ENCODE measurements at regions not wholly inside any gene's neighbourhood (a gene's known extent, or its start where the extent isn't known, plus 50 kb on each side); places are given as distances from the start of the nearest gene placed in this dataset.

- Histone ChIP-seq H3K36me3 (ENCODE audit: insufficient read depth, low read length) (no peaks in the 10 kb centered on the region), H3K4me3 (ENCODE audit: low read length) (no peak overlapping the region), H3K4me1 (ENCODE audit: insufficient read depth, low read length) (peaks cover 26% of the 10 kb centered on the region), H3K27ac (ENCODE audit: low read depth, low read length) (no peak overlapping the region), H3K9me3 (ENCODE audit: insufficient read depth, low read depth, low read length) (no peaks in the 10 kb centered on the region), H3K9ac (ENCODE audit: low read depth, low read length) (no peak overlapping the region), H3K27me3 (ENCODE audit: insufficient read depth, low read length) (no peaks in the 10 kb centered on the region)
- WGBS: 93% methylated on average over 5 of the region's 5 CpGs
Measured at GRCh38 chr6:149230712-149231460, 86.6 kb upstream of the TAB2 start.

GRCh38 chr6:149231778-149232177 is 85.7 kb upstream of the TAB2 start:
- no peaks in the 10 kb centered on the region for H3K27me3 ChIP-seq (ENCODE audit: insufficient read depth, low read length)
- no peak overlapping the region for H3K27ac ChIP-seq (ENCODE audit: low read depth, low read length)
- no peaks in the 10 kb centered on the region for H3K9me3 ChIP-seq (ENCODE audit: insufficient read depth, low read depth, low read length)
- 84% methylated on average over 7 of the region's 7 CpGs for WGBS
- no peaks in the 10 kb centered on the region for H3K36me3 ChIP-seq (ENCODE audit: insufficient read depth, low read length)
- peaks cover 26% of the 10 kb centered on the region for H3K4me1 ChIP-seq (ENCODE audit: insufficient read depth, low read length)
- H3K9ac ChIP-seq (ENCODE audit: low read depth, low read length): no peak overlapping the region
- no peak overlapping the region for H3K4me3 ChIP-seq (ENCODE audit: low read length)

- Histone ChIP-seq H3K9ac (ENCODE audit: low read depth, low read length) (no peak overlapping the region), H3K27me3 (ENCODE audit: insufficient read depth, low read length) (no peaks in the 10 kb centered on the region), H3K4me1 (ENCODE audit: insufficient read depth, low read length) (peaks cover 23% of the 10 kb centered on the region), H3K9me3 (ENCODE audit: insufficient read depth, low read depth, low read length) (no peaks in the 10 kb centered on the region), H3K4me3 (ENCODE audit: low read length) (no peak overlapping the region), H3K36me3 (ENCODE audit: insufficient read depth, low read length) (no peaks in the 10 kb centered on the region), H3K27ac (ENCODE audit: low read depth, low read length) (peak overlapping the region; percentile 33; the same call in 1 of the 2 replicates)
- WGBS: 81% methylated on average over 7 of the region's 7 CpGs
Measured at GRCh38 chr6:149233056-149233715, 84.3 kb upstream of the TAB2 start.

GRCh38 chr6:149234051-149234962 is 83.2 kb upstream of the TAB2 start:
- no peaks in the 10 kb centered on the region for H3K27me3 ChIP-seq (ENCODE audit: insufficient read depth, low read length)
- peaks cover 21% of the 10 kb centered on the region for H3K4me1 ChIP-seq (ENCODE audit: insufficient read depth, low read length)
- no peak overlapping the region for H3K9ac ChIP-seq (ENCODE audit: low read depth, low read length)
- no peak overlapping the region for H3K4me3 ChIP-seq (ENCODE audit: low read length)
- no peak overlapping the region for H3K27ac ChIP-seq (ENCODE audit: low read depth, low read length)
- no peaks in the 10 kb centered on the region for H3K9me3 ChIP-seq (ENCODE audit: insufficient read depth, low read depth, low read length)
- H3K36me3 ChIP-seq (ENCODE audit: insufficient read depth, low read length): no peaks in the 10 kb centered on the region
- 89% methylated on average over 3 of the region's 7 CpGs for WGBS

- WGBS: 88% methylated on average over 3 of the region's 3 CpGs
- peaks cover 21% of the 10 kb centered on the region for H3K4me1 ChIP-seq (ENCODE audit: insufficient read depth, low read length)
- no peak overlapping the region for H3K27ac ChIP-seq (ENCODE audit: low read depth, low read length)
- no peaks in the 10 kb centered on the region for H3K9me3 ChIP-seq (ENCODE audit: insufficient read depth, low read depth, low read length)
- no peak overlapping the region for H3K9ac ChIP-seq (ENCODE audit: low read depth, low read length)
- H3K36me3 ChIP-seq (ENCODE audit: insufficient read depth, low read length): no peaks in the 10 kb centered on the region
- no peak overlapping the region for H3K4me3 ChIP-seq (ENCODE audit: low read length)
- no peaks in the 10 kb centered on the region for H3K27me3 ChIP-seq (ENCODE audit: insufficient read depth, low read length)
Measured at GRCh38 chr6:149235130-149235561, 82.4 kb upstream of the TAB2 start.

- H3K27ac ChIP-seq (ENCODE audit: low read depth, low read length): no peak overlapping the region
- no peak overlapping the region for H3K4me3 ChIP-seq (ENCODE audit: low read length)
- H3K4me1 ChIP-seq (ENCODE audit: insufficient read depth, low read length): peaks cover 21% of the 10 kb centered on the region
- no peaks in the 10 kb centered on the region for H3K9me3 ChIP-seq (ENCODE audit: insufficient read depth, low read depth, low read length)
- no peak overlapping the region for H3K9ac ChIP-seq (ENCODE audit: low read depth, low read length)
- no peaks in the 10 kb centered on the region for H3K27me3 ChIP-seq (ENCODE audit: insufficient read depth, low read length)
- H3K36me3 ChIP-seq (ENCODE audit: insufficient read depth, low read length): no peaks in the 10 kb centered on the region
Measured at GRCh38 chr6:149236589-149236988, 80.9 kb upstream of the TAB2 start.

GRCh38 chr6:149237464-149237863 is 80.0 kb upstream of the TAB2 start:
- Histone ChIP-seq H3K9me3 (ENCODE audit: insufficient read depth, low read depth, low read length) (no peaks in the 10 kb centered on the region), H3K4me3 (ENCODE audit: low read length) (no peak overlapping the region), H3K4me1 (ENCODE audit: insufficient read depth, low read length) (peaks cover 21% of the 10 kb centered on the region), H3K9ac (ENCODE audit: low read depth, low read length) (no peak overlapping the region), H3K27ac (ENCODE audit: low read depth, low read length) (no peak overlapping the region), H3K36me3 (ENCODE audit: insufficient read depth, low read length) (no peaks in the 10 kb centered on the region), H3K27me3 (ENCODE audit: insufficient read depth, low read length) (no peaks in the 10 kb centered on the region)
- WGBS: 91% methylated on average over 6 of the region's 6 CpGs

GRCh38 chr6:149239573-149240209 is 77.8 kb upstream of the TAB2 start:
- H3K27me3 ChIP-seq (ENCODE audit: insufficient read depth, low read length): no peaks in the 10 kb centered on the region
- H3K4me1 ChIP-seq (ENCODE audit: insufficient read depth, low read length): 0 out of 2 replicates have a peak, but pooled peaks cover 2% of the 10 kb centered on the region
- H3K9me3 ChIP-seq (ENCODE audit: insufficient read depth, low read depth, low read length): no peaks in the 10 kb centered on the region
- WGBS: over 99% methylated on average over 5 of the region's 6 CpGs
- no peak overlapping the region for H3K9ac ChIP-seq (ENCODE audit: low read depth, low read length)
- H3K36me3 ChIP-seq (ENCODE audit: insufficient read depth, low read length): no peaks in the 10 kb centered on the region
- H3K27ac ChIP-seq (ENCODE audit: low read depth, low read length): no peak overlapping the region
- no peak overlapping the region for H3K4me3 ChIP-seq (ENCODE audit: low read length)

GRCh38 chr6:149242883-149243282 is 74.6 kb upstream of the TAB2 start:
- Histone ChIP-seq H3K36me3 (ENCODE audit: insufficient read depth, low read length) (no peaks in the 10 kb centered on the region), H3K27me3 (ENCODE audit: insufficient read depth, low read length) (no peaks in the 10 kb centered on the region), H3K9me3 (ENCODE audit: insufficient read depth, low read depth, low read length) (no peaks in the 10 kb centered on the region), H3K4me1 (ENCODE audit: insufficient read depth, low read length) (no peaks in the 10 kb centered on the region), H3K4me3 (ENCODE audit: low read length) (no peak overlapping the region), H3K9ac (ENCODE audit: low read depth, low read length) (no peak overlapping the region), H3K27ac (ENCODE audit: low read depth, low read length) (no peak overlapping the region)
- WGBS: 89% methylated on average over 5 of the region's 5 CpGs

GRCh38 chr6:149244105-149244504 is 73.4 kb upstream of the TAB2 start:
- H3K9ac ChIP-seq (ENCODE audit: low read depth, low read length): no peak overlapping the region
- H3K4me1 ChIP-seq (ENCODE audit: insufficient read depth, low read length): no peaks in the 10 kb centered on the region
- 94% methylated on average over 7 of the region's 7 CpGs for WGBS
- no peak overlapping the region for H3K27ac ChIP-seq (ENCODE audit: low read depth, low read length)
- no peak overlapping the region for H3K4me3 ChIP-seq (ENCODE audit: low read length)
- no peaks in the 10 kb centered on the region for H3K9me3 ChIP-seq (ENCODE audit: insufficient read depth, low read depth, low read length)
- H3K36me3 ChIP-seq (ENCODE audit: insufficient read depth, low read length): no peaks in the 10 kb centered on the region
- H3K27me3 ChIP-seq (ENCODE audit: insufficient read depth, low read length): no peaks in the 10 kb centered on the region

Measured in HUES64 (cell line).